Body of pancreas (tissue), 4 donors: ENCODE measurements at regions not wholly inside any gene's neighbourhood (a gene's known extent, or its start where the extent isn't known, plus 50 kb on each side); places are given as distances from the start of the nearest gene placed in this dataset.

Source experiments
- ATAC-seq: fragments of 150-250 bp; one replicate; pipeline ENCODE4 v1.9.1; 2016
- DNase-seq, 4 donors: peaks; one replicate each; pipeline ENCODE4 v3.0.0-alpha.2; 2019
- H3K27ac ChIP-seq, 4 donors: fragments of 200-600 bp; sonication (generic); 1 replicate in 3 of 4; 2 replicates in 1 of 4; pipeline versions ENCODE4 v1.5.1 to v1.6.1; 2016 to 2019; ENCODE audit warnings: mild to moderate bottlenecking in 1 of 4, mixed read lengths in 1 of 4, moderate library complexity in 1 of 4
- H3K27me3 ChIP-seq, 2 donors: fragments of 200-600 bp; sonication (generic); one replicate each; pipeline ENCODE4 v1.6.0; 2016; ENCODE audit warnings: mild to moderate bottlenecking in 1 of 2
- H3K36me3 ChIP-seq, 2 donors: fragments of 200-600 bp; sonication (generic); replicated peaks in 1 of 2; 2 replicates each; pipeline ENCODE4 v1.5.1; 2016; ENCODE audit warnings: low read depth in 2 of 2; ENCODE audit not compliant: insufficient read depth in 1 of 2
- H3K4me1 ChIP-seq: fragments of 200-600 bp; sonication (generic); one replicate; pipeline ENCODE4 v1.6.0; 2016
- H3K4me3 ChIP-seq, 2 donors: fragments of 200-600 bp; sonication (generic); 1 replicate in 1 of 2; 2 replicates in 1 of 2; pipeline ENCODE4 v1.5.1; 2016 to 2019
- H3K9me3 ChIP-seq, 3 donors: fragments of 200-600 bp; sonication (generic); 1 replicate in 2 of 3; 2 replicates in 1 of 3; pipeline ENCODE4 v1.5.1; 2016
- POLR2A ChIP-seq, 3 donors: fragments of 450-650 bp; IDR thresholded peaks; one replicate each; pipeline ENCODE4 v1.6.1; 2016; ENCODE audit warnings: antibody characterized with exemption in 3 of 3, mild to moderate bottlenecking in 2 of 3
- WGBS, 2 donors: methylation state at CpG; one replicate each; pipeline ENCODE4 v1.1.5; 2017; 5-methylcytosine and 5-hydroxymethylcytosine counted together
- intact Hi-C: fragments of 100-400 bp; cut with DNase I; formaldehyde crosslinking; loops from one replicate; pipeline ENCODE4 v1.15.1; 2023
- TF ChIP-seq, protein P1 (sequence below), 7 experiments: fragments of 450-650 bp in 4 of 7; fragments of 200-600 bp in 3 of 7; sonication (generic) in 3 of 7; IDR thresholded peaks; one replicate each; pipeline ENCODE4 v1.5.1; 2016 to 2019; ENCODE audit warnings: antibody characterized with exemption in 7 of 7

DNA sequence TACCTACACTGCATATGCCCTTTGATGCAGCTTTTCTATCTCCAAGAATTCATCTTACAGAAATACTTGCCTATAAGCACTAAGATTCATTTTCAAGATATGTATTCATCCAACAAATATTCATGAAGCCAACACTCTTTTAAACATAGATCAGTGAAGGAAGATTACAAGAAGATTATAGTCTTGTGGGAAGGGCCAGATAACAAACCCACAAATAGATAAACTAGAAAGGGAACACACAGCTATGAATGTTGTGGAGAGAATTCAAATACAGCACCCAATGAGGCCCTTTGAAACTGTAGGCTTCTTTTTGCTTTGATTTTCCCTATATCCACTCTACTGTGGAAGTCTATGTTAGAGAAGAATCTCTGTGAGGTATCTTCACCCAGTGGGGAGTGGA is 186.7 kb upstream of the RBMS1 start:
- Histone ChIP-seq H3K4me3 (no peak overlapping the region), H3K27me3 (no peaks in the 10 kb centered on the region), H3K27ac (no peak overlapping the region), H3K36me3 (no peaks in the 10 kb centered on the region), H3K9me3 (no peaks in the 10 kb centered on the region), H3K4me1 (no peaks in the 10 kb centered on the region)
- no peak for TF ChIP-seq POLR2A (IDR thresholded peaks at IDR 0.05)
- TF ChIP-seq, protein P1, sequence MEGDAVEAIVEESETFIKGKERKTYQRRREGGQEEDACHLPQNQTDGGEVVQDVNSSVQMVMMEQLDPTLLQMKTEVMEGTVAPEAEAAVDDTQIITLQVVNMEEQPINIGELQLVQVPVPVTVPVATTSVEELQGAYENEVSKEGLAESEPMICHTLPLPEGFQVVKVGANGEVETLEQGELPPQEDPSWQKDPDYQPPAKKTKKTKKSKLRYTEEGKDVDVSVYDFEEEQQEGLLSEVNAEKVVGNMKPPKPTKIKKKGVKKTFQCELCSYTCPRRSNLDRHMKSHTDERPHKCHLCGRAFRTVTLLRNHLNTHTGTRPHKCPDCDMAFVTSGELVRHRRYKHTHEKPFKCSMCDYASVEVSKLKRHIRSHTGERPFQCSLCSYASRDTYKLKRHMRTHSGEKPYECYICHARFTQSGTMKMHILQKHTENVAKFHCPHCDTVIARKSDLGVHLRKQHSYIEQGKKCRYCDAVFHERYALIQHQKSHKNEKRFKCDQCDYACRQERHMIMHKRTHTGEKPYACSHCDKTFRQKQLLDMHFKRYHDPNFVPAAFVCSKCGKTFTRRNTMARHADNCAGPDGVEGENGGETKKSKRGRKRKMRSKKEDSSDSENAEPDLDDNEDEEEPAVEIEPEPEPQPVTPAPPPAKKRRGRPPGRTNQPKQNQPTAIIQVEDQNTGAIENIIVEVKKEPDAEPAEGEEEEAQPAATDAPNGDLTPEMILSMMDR (IDR thresholded peaks at IDR 0.05), result no peak
- ATAC-seq (no peak), DNase-seq (no peak)
- intact Hi-C loops, result no loop called here

DNA sequence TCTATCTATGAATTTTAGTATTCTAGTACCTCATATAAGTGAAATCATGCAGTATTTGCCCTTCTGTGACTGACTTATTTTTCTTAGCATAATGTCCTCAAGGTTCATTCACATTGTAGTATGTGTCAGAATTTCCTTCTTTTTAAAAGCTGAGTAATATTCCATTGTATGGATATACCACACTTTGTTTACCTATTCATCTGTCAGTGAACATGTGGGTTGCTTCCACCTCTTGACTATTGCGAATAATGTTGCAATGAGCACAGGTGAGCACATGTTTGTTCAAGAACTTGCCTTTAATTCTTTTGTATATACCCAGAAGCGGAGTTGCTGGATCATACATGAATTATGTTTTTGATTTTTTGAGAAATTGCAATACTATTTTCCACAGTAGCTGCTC is 187.4 kb upstream of the RBMS1 start:
- 91 to 95% methylated on average over 2 of the region's 2 CpGs for WGBS, 2 donors
- Histone ChIP-seq H3K4me1 (no peaks in the 10 kb centered on the region), H3K9me3 (no peaks in the 10 kb centered on the region), H3K27me3 (no peaks in the 10 kb centered on the region), H3K27ac (no peak overlapping the region), H3K36me3 (no peaks in the 10 kb centered on the region), H3K4me3 (no peak overlapping the region)
- no peak for DNase-seq
- intact Hi-C loops, result no loop called here
- ATAC-seq, result no peak
- TF ChIP-seq POLR2A (IDR thresholded peaks at IDR 0.05), result no peak
- TF ChIP-seq, protein P1 (IDR thresholded peaks at IDR 0.05), result no peak

DNA sequence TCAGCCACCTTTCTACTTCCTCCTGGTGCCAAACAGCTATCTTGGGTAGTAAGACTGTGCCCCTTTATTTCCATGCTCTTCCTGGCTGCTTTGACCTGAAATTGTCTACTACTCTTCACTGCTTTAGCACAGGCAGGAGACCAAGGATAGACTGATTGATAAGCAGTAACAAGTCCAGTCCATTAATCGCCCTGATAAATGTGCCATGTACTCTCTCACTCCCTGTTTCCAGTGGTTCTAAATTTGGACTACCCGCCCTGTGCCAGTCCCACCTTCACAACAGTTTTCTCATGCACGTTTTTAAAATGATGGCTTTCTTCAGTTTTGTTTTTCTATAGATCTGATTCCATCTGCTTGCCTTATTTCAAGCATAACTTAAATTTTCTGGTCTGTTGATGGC is 189.6 kb upstream of the RBMS1 start:
- Histone ChIP-seq H3K9me3 (no peaks in the 10 kb centered on the region), H3K36me3 (no peaks in the 10 kb centered on the region), H3K4me1 (peaks cover 3% of the 10 kb centered on the region), H3K27me3 (no peaks in the 10 kb centered on the region), H3K4me3 (no peak overlapping the region), H3K27ac (no peak overlapping the region)
- intact Hi-C loops, result no loop called here
- TF ChIP-seq, protein P1 (IDR thresholded peaks at IDR 0.05), result no peak
- TF ChIP-seq POLR2A (IDR thresholded peaks at IDR 0.05), result no peak
- DNase-seq (no peak), ATAC-seq (no peak)
- 59 to 62% methylated on average over 3 of the region's 3 CpGs for WGBS, 2 donors

DNA sequence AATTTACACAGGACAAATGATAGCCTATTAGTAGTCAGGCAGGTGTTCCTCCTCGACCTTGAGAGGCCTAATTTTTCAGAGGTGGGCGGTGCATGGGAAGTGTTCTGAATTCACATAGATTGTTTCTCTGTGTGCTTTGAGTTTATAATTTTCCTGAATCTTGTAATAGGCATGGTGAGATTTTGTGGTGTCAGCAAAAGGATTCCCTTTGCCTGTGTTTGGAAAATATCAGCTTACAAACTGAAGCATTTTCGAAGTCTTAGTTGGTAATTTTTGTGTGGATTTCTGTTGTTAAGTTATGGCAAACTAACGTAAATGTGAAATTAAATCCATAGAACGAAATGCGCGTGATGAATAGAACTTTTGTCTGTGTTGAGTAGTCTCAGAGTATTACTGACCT is 194.0 kb upstream of the RBMS1 start:
- WGBS, 2 donors, result 46 to 60% methylated on average over 7 of the region's 7 CpGs
- H3K4me3 ChIP-seq, result no peak overlapping the region
- DNase-seq, result no peak
- no peaks in the 10 kb centered on the region for H3K27me3 ChIP-seq
- no peaks in the 10 kb centered on the region for H3K36me3 ChIP-seq
- peaks cover 3% of the 10 kb centered on the region for H3K4me1 ChIP-seq
- H3K9me3 ChIP-seq, result no peaks in the 10 kb centered on the region
- no peak overlapping the region for H3K27ac ChIP-seq
- no peak for TF ChIP-seq POLR2A (IDR thresholded peaks at IDR 0.05)
- TF ChIP-seq, protein P1 (IDR thresholded peaks at IDR 0.05), result no peak
- intact Hi-C loops, result no loop called here
- ATAC-seq, result no peak

DNA sequence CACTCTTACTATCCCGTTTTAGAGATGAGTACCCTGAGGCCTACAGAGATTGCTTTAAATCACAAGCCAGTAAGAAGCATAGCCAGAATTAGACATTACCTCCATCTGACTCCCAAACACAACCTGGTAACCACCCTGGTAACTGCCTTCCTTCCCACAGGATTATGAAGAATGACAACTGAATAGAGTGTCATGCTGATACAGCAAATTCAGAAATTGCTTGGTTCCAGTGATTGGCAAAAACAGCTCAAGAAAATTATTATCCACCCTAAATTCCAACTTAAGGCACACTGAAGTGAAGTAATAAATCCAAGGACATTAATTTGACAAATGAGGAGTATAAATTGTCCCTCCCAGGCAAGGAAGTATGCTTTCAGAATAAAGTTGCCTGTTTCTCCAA is 195.8 kb upstream of the RBMS1 start:
- DNase-seq (no peak), ATAC-seq (no peak)
- 86 to 91% methylated on average over 1 of the region's 1 CpG for WGBS, 2 donors
- Histone ChIP-seq H3K27me3 (no peaks in the 10 kb centered on the region), H3K4me1 (peaks cover 3% of the 10 kb centered on the region), H3K36me3 (no peaks in the 10 kb centered on the region), H3K4me3 (no peak overlapping the region), H3K9me3 (no peaks in the 10 kb centered on the region), H3K27ac (no peak overlapping the region)
- intact Hi-C loops, result no loop called here
- TF ChIP-seq, protein P1 (IDR thresholded peaks at IDR 0.05), result no peak
- no peak for TF ChIP-seq POLR2A (IDR thresholded peaks at IDR 0.05)
